ENCODE measurements at regions not wholly inside any gene's neighbourhood (a gene's known extent, or its start where the extent isn't known, plus 50 kb on each side); places are given as distances from the start of the nearest gene placed in this dataset.
"Not testable (repeated sequence)": the region's sequence is repeated elsewhere in the genome, so short reads cannot be mapped to it uniquely, and the experiment has no call there.

DNA sequence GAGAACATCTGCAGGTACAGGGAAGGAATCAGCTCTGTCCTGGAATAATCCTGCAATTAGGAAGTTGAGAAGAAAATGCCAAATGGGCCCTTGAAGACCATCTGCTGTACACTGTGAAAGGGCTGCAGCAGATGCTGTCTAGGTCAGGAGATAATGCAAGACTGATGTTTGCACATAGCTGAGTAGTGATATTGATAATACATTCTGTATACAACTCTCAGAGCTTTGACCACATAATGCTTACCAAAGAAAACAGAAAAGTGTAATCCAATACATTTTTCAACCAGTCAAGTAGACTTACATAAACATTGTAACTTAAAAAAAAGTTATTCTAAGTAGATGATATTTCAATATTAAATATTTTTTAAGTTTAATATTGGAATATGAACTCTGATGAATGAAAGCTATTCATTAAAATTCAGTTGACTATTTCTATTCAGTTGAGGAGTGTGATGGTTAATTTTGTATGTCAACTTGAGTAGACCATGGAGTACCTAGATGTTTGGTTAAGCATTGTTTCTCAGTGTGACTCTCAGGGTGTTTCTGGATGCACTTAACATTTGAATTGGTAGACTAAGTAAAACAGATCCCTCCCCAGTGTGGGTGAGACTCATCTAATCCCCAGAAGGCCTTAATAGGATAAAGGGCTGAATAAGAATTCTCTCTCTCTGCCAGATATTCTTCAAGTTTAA, 380.1 kb upstream of the PRR16 start:
- DNase-seq = no peak

DNA sequence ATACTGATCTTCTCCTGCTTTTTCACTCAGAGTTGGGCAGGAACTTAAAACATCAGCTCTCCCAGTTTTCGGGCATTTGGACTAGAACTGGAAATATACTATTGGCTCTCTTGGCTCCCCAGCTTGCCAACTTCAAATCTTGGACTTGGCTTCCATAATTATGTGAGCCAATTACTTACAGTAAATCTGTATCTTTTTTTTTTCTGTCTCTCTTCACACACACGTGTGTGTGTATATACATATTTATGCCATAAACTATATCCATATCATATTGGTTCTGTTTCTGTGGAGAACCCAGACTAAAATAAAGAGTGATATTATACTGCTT, 379.6 kb upstream of the PRR16 start:
- no peak for DNase-seq

DNA sequence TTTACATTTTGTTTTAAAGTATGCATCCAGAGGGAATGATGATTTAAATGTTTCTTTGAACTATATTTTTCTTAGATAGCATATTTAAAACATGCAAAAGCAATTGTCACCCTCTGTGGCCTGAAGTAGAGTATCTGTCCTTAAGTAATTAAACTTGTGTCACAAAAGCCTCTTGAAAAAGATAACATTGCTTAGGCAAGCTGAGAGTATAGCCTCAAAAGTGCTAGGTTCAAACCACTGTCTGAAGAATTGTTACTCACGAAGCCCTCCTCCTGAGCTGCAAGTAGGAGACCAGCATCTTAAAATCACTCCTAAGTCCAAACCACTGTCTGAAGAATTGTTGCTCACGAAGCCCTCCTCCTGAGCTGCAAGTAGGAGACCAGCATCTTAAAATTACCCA, 378.0 kb upstream of the PRR16 start:
- DNase-seq = no peak

DNA sequence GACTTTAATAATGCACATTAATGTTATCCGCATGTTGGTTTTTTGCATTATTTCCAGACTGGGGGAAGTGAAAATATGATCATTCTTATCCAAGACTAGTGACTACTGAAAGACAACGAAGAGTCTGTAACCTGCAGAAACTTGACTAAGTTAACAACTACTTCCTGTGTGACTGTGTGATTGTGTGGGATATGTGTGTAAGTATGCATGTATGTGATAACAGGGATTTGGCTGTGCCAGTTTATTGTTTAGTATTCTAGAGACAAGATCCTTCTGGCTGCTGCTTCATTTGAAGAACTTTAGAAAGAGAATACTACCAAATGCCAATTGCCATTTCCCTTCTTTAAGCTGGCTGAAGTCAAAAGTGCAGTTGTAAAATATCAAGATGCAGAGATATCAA, 375.7 kb upstream of the PRR16 start:
- DNase-seq = no peak

DNA sequence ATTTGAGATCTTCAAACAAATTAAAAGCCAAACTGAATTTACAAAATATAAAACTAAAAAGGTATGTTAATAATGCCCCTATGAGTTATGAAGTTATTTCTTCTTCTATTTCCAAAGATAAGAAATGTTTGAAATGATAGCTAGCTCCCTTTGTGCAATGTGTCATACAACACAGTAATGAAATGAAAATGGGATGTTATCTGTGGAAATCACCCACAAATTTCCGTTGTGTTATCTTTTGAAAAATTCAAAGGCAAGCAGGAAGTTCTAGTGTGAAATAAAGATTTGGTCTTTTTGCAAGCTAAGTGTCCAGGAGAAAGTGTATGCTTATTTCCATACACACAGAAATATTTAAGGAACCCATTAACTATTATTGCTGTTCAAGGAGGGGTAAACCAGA, 375.3 kb upstream of the PRR16 start:
- no peak for DNase-seq

DNA sequence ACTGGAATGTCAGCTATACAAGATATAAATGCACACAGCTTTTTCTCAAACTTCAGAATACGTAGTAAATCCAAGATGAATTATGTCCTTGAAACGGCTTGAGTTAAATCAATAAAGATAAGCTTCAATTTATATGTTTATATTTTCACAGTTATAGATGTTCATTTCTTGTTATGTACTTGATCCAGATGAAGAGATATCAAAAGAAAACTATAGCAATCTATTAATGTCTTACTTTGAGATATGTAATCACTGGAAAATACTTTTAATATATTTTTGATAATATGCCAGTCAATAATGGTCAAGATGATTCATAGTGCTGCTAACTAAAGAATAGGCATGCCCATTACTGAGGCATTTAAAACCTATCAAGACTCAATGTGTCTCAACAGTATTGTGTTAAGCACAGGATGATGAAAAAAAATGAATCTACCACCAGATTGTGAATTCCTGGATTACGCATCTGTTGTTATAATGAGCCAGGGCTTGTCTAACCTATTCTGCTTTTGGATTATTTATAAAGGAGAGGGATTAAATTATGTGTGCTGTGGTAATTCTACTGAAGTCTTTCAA, 372.6 kb upstream of the PRR16 start:
- no peak for DNase-seq

DNA sequence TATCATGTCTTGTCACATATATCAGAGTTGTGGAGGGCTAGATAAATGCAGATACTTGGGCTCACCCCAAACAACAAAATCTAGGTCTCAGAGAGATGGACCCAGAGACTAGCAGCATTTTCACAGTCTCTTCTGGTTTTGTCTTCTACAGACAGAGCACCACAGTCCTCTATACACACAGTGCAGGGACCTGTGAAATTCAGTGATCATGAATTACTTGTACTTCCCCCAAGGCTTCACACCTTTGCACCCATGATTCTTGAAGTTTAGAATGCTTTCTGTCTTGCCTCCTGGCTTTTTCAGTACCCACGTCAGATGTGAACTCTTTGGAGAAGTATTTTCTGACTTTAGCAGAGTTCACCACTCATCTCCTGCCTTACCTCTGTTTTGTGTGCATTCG, 371.5 kb upstream of the PRR16 start:
- no peak for DNase-seq

DNA sequence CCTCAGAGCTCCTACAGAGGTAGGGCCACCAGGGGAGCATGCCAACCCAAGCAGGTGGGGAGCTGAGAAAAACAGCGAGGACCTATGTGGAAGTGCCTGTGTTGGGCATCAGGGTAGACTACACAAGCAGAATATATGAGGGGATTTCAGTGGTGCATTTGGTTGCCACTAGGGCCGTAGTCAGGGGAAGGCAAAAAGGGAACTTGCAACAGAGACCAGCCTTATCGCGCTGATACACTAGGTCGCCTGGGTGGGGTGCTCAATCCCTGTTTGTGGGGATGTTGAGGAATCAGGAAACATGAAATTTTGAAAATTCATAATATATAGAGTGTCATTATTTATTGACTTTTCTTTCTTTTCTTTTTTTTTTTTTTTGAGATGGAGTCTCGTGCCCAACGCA, 370.9 kb upstream of the PRR16 start:
- DNase-seq = no peak

DNA sequence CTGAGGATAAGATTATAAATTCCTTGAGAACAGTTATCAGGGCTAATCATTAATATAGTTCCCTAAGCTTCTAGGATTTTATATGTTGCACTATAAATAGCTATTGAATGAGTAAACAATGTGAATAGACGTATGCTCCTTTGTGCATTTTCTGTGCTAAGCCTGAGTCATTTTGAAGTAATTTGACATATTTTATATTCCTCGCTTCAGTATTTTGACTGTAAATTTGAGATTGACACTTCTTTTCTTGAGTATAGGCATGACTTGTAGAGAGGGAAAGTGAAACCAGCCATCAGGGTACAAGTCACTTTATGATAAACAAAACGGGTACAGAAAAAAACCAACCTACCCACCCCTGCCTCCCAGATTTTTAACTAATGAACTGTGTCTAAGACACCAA, 367.7 kb upstream of the PRR16 start:
- no peak for DNase-seq

DNA sequence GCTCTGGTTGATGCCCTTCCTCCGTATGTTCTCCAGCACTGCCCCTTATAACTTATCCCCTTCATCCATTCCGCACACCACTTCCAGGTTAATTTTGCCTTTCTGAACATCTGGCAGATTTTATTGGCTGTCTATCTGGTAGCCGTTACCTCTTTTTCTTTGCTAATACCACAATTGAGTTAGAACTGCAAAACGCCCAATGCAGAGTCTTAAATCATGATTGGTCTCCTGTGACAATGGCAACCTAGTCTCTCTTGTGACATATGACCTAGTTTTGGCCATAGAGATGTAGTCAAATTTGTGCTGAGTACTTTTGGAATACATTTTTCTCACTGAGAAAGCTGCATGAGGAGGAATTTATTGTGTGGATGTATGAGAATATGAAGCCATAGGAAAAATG, 365.7 kb upstream of the PRR16 start:
- DNase-seq = no peak

DNA sequence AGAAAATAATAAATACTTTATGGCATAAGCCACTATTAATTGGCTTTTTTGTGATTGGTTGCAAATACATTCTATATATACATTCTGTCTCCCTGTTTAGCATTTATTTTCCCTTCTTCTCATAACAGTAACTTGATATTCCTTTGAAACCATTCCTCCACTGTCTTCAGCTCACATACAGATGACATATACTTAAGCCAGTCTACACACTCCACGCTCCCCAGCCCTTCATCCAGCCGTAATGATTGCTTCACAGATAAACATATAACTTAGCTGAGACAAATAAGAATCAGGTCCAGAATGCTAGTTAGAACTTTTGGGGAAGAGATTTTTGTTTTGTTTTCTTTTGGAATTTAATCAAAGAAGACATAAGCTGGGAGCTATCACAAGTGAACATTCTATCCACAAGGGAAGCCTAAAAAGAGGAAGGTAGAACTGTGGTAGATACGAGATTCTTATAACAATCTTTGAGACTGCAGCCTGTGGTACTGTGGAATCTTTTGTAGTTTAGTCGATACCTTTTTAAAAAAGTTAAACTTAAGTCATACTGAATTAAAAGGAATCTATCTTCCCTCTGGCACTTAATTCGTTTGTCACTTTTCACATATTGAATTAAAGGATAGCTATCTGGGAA, 365.1 kb upstream of the PRR16 start:
- DNase-seq = no peak

DNA sequence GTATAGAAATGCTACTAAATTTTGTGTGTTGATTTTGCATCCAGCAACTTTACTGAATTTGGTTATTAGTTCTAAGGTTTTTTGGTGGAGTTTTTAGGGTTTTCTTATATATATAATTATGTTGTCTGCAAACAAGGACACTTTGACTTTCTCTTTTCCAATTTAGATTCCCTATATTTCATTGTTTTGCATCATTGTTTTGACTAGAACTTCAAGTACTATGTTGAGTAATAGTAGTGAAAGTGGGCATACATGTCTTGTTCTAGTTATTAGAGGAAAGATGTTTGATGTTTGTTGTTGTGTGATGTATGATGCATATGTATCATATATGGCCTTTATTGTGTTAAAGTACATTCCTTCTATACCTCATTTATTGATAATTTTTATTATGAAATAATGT, 362.3 kb upstream of the PRR16 start:
- DNase-seq = no peak

DNA sequence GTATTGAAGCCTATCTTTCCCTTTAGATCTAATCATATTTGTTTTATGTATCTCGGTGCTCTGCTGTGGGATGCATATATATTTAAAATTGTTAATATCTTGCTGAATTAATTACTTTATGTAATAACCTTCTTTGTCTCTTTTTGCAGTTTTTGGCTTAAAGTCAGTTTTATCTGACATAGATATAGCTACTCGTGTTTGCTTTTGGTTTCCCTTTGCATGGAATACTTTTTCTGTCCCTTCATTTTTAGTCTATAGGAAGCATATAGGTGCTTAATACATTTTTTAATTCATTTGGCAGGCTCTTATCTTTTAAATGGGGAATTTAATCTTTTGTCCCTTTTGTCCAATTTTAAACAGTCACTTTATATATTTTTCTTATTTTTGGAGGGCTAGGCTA, 360.6 kb upstream of the PRR16 start:
- no peak for DNase-seq

DNA sequence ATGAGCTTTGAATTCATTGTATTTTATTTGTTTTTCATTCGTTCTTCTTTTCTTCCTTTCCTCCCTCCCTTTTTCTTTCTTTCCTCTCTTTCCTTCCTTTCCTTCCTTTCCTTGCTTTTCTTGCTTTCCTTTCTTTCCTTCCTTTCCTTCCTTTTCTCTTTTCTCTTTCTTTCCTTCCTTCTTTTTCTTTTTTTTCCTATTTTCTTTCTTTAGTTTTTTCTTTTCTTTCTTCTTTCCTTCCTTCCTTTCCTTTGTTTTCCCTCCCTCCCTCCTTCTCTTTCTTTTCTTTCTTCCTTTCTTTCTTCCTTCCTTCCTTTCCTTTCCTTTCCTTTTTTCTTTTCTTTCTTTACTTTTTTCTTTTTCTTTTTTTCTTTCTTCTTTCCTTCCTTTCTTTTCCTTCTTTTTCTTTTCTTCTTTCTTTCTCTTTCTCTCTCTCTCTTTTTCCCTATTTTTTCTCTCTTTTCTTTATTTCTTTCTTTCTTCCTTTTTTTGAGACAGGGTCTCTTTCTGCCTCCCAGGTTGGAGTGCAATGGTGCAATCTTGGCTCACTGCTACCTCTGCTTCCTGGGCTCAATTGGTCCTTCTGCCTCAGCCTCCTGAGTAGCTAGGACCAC, 357.1 kb upstream of the PRR16 start:
- no peak for DNase-seq

DNA sequence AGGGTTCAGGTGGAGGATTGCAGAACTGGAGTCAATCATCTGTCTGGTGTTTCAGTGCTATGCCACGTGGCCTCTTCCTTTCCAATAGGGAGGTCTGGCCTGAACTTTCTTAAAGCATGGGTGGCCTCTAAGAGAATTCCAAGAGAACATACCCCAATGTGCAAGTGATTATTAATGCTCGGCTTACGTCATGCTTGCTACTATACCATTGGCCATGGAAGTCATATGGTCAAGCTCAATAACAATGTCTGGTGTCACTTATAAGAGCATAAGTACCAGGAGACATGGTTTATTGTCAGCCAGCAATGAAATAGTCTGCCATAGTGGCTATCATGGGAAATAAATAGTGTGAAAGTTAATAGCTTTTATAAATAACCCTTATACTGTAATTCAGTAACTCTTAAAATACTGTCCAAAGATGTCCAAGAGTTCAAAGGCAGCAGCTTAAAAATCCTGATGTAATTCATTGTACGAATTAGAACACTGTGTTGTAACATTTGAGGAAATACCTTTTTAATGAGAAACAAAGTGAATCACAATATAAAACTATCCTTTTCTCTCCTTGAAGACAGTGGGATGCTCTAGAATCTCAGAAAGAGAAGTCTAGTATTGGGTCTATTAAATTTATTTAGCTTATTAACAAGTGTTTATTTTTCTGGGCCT, 355.4 kb upstream of the PRR16 start:
- DNase-seq = no peak

DNA sequence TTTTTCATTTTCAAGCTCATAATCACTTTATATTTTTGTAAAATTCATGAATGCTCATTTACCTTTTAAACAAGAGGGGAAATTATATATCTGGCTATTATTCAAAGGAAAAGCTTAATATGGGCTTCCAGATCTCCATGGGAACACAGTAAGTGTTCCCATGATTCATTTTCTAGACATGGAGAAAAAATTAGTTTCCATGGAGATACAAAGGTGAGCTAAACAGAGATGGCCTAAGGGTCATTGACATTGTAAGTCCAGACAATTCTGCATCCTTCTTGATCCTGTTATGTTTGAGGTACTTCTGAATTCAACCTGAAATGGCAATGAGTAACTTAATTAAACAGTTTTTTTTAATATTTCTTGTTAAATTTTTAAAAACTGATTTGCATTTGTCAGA, 341.4 kb upstream of the PRR16 start:
- DNase-seq = no peak

DNA sequence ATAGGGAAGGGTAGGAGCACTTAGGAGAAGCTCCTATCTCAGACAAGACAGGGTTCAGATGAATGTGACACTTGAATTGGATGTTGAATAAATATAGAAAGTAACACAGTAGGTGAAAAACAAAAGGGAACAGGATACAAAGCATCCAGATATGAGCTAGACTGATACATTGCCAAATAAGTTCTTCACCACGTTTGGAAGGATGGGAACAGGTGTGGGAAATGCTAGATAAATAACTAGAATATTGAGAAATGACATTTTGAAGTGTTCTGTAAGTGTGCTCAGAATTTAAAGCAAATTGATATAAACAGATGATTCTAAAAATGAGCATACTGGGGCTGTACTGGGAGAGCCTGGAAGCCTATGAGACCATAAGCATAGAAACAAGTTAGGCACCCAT, 340.1 kb upstream of the PRR16 start:
- no peak for DNase-seq

DNA sequence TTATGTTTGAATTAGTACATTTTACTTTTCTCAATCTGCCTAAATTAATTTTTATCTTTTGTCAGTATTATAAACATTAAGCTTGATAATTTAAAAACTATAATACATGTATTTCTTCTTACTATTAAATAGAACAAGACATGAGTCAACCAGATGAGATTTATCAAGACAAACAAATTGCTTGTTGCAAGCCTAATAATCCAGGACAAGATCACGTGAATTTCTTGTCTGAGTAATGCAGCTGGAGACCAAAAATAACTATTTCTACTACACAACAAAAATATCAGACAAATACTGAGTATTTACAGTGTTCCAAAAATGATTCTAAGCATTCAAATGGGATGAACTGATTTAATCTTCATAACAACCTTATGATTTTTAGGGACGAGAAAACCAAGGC, 339.1 kb upstream of the PRR16 start:
- no peak for DNase-seq

DNA sequence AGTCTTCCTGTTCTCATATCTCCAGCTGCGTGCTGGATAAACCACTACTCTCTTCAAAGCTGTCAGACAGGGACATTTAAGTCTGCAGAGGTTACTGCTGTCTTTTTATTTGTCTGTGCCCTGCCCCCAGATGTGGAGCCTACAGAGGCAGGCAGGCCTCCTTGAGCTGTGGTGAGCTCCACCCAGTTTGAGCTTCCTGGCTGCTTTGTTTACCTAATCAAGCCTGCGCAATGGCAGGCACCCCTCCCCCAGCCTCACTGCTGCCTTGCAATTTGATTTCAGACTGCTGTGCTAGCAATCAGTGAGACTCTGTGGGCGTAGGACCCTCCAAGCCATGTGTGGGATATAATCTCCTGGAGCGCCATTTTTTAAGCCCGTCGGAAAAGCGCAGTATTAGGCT, 331.8 kb upstream of the PRR16 start:
- not testable (repeated sequence) for DNase-seq

DNA sequence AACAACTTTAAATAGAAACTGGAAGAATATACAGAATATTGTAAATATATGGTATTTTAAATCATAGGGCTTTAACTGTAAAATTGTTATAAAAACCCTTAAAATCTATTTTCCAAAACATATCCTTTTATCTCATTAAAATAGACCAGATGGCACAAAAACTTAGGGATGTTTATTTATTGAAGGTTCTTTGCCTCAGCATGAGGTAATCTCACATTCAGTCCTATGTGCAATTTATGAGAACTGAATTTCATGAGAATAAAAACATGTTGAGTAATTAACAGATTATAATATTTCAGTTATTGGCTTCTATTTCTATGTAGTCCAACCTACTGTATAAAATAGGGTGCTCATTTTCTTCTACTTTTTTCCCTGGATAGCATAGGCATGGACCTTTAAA, 329.2 kb upstream of the PRR16 start:
- DNase-seq = no peak

DNA sequence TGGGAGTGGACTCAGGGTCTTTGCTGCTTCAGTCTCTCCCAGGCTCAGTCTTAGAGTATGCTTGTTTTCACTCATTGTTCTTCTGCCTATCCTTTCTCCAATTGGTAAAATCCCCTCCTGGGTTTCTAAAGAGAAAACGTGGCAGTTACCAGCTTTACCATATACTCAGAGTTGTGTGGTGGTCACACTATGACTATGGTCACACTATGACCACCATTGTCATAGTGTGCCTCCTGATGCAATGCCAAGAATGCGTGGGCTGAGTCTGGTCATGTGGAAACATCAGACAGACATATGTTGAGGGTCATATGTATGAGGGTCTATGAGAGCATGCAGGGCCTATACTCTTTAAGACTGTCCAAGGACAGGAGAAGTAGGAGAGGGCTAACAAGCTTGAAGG, 326.5 kb upstream of the PRR16 start:
- DNase-seq = no peak

DNA sequence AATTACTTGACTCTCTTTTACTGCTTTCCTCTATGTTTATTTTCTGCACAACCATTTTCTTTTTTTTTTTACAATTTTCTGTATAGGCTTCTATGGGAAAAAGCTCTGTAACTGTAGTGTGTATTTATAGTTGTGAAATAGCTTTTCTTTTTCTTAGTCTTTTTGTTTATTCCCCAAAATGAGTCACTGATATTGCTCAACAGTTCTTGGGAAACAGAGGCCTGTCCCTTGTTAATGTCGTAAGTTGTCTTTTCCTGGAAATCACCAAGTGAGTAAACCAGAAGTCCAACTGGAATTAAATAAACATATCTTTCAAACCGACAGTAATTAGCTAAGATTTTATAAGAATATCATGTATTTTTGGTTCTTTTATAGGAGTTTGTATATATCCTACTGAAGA, 325.1 kb upstream of the PRR16 start:
- DNase-seq = no peak

DNA sequence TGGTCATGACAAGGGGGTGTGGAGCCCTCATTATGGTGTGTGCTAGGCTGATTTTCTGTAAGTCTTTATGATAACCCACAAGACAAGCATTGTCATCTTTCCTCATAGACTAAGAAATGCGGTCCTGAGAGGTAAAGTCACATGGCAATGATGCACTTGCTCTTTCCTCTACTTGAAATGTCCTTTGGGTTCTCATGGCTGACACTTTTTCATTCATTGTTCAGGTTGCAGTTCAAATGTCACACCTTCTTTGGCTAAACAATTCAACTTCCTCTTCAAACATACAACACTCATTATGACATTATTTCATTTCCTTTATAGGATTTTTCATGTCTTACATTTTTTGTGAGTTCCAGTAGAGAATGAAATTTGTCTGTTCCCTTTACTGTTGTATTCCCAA, 323.6 kb upstream of the PRR16 start:
- DNase-seq = no peak
